HCT116 (cell line): ENCODE measurements at regions not wholly inside any gene's neighbourhood (a gene's known extent, or its start where the extent isn't known, plus 50 kb on each side); places are given as distances from the start of the nearest gene placed in this dataset.

Experiments
- CBX3 ChIP-seq: IDR thresholded peaks from 2 replicates; pipeline ENCODE4 v1.6.1; 2012; ENCODE audit warnings: low read depth
- CEBPB ChIP-seq: IDR thresholded peaks from 2 replicates; pipeline ENCODE4 v1.6.1; 2012; ENCODE audit warnings: low read depth
- CTCF ChIP-seq, 3 experiments: fragments of 200-600 bp in 1 of 3; sonication (generic) in 1 of 3; IDR thresholded peaks in 2 of 3; conservative IDR thresholded peaks in 1 of 3; 2 replicates each; pipeline ENCODE4 v1.5.1; 2012 to 2017; ENCODE audit warnings: low read depth in 2 of 3, low read length in 2 of 3, antibody characterized with exemption in 1 of 3, borderline replicate concordance in 1 of 3, control low read depth in 1 of 3, mild to moderate bottlenecking in 1 of 3, mixed read lengths in 1 of 3, mixed run types in 1 of 3, moderate library complexity in 1 of 3; ENCODE audit not compliant: insufficient read depth in 1 of 3
- EZH2 ChIP-seq: fragments of 200-600 bp; sonication (generic); IDR thresholded peaks from 2 replicates; pipeline ENCODE4 v1.6.1; 2017; ENCODE audit warnings: antibody characterized with exemption, mixed run types
- EZH2phosphoT487 ChIP-seq: fragments of 200-600 bp; IDR thresholded peaks from 2 replicates; pipeline ENCODE4 v1.6.1; 2018; ENCODE audit warnings: antibody characterized with exemption, borderline replicate concordance
- MAX ChIP-seq: IDR thresholded peaks from 2 replicates; pipeline ENCODE4 v1.6.1; 2012
- POLR2A ChIP-seq: IDR thresholded peaks from 2 replicates; pipeline ENCODE4 v1.7.0; 2011; ENCODE audit warnings: borderline replicate concordance; ENCODE audit not compliant: insufficient read depth, insufficient read length; ENCODE audit errors: extremely low read depth
- RAD21 ChIP-seq: IDR thresholded peaks from 2 replicates; pipeline ENCODE4 v1.6.1; 2012; ENCODE audit warnings: low read depth, mild to moderate bottlenecking
- SIN3A ChIP-seq: IDR thresholded peaks from 2 replicates; pipeline ENCODE4 v1.6.1; 2012; ENCODE audit warnings: low read depth
- SP1 ChIP-seq: IDR thresholded peaks from 2 replicates; pipeline ENCODE4 v1.6.1; 2012; ENCODE audit warnings: low read depth
- SRF ChIP-seq: IDR thresholded peaks from 2 replicates; pipeline ENCODE4 v1.6.1; 2012; ENCODE audit warnings: low read depth
- YY1 ChIP-seq: IDR thresholded peaks from 2 replicates; pipeline ENCODE4 v1.6.1; 2011; ENCODE audit warnings: low read length, low read depth, moderate library complexity, mild to moderate bottlenecking; ENCODE audit not compliant: insufficient replicate concordance; ENCODE audit errors: extremely low read depth
- ZNF274 ChIP-seq: fragments of 200-500 bp; sonication (Bioruptor generic); IDR thresholded peaks from 2 replicates; pipeline ENCODE4 v1.6.1; 2014; ENCODE audit warnings: mild to moderate bottlenecking, low read depth, low read length, inconsistent platforms

GRCh38 chr12:40602562-40602961, 89.7 kb upstream of the CNTN1 start:
- TF ChIP-seq CEBPB: no peak
- TF ChIP-seq CTCF (IDR thresholded peaks at IDR 0.05 in 2 of 3, conservative IDR thresholded peaks at IDR 0.05 in 1 of 3; ENCODE audit: borderline replicate concordance in 1 of 3, insufficient read depth in 1 of 3, low read depth in 2 of 3, low read length in 2 of 3): no peak
- TF ChIP-seq ZNF274: no peak
- TF ChIP-seq EZH2: no peak
- no peak for TF ChIP-seq SIN3A
- no peak for TF ChIP-seq SRF
- no peak for TF ChIP-seq EZH2phosphoT487
- TF ChIP-seq CBX3: no peak
- TF ChIP-seq YY1: no peak
- no peak for TF ChIP-seq SP1
- no peak for TF ChIP-seq MAX
- no peak for TF ChIP-seq RAD21
- TF ChIP-seq POLR2A: no peak
